ENCODE measurements at regions not wholly inside any gene's neighbourhood (a gene's known extent, or its start where the extent isn't known, plus 50 kb on each side); places are given as distances from the start of the nearest gene placed in this dataset.

DNA sequence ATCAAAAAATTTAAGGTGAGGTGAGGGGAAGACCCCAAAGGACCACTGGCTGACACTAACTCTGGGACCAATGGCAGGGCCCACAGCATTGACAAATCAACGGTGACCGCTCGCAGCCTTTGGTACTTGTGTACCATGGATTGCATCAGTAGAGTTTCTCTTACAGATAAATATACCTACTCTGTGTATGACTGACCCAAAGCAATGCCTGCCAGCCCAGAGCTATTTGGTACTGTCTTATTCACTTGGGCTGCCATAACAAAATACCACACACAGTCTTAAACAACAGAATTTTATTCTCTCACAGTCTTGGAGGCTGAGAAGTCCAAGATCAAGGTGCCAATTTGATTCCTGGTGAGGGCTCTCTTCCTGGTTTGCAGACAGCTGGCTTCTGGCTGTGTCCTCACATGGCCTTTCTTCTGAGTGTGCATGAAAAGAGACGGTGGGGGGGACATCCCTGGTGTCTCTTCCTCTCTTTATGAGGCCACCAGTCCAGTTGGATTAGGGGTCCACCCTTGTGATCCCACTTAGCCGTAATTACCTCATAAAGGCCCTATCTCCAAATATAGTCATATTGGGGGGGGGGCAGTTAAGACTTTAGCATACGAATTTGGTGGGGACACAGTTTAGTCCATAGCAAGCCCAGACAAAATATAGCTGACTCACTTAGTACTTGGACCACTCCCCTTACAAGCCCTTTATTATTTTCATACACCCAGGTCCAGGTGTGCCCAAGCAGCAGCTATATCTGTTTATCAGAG, 336.3 kb downstream of the CD83 start:
- TF ChIP-seq GABPA (IDR thresholded peaks at IDR 0.05; ENCODE audit: low read depth) (no peak), SPI1 (IDR thresholded peaks at IDR 0.05; ENCODE audit: borderline replicate concordance, low read depth) (peak; percentile 9; the same call in 1 of the 2 replicates)
- no peak for DNase-seq (ENCODE audit: low read depth in 1 of 2, low spot score in 1 of 2)

DNA sequence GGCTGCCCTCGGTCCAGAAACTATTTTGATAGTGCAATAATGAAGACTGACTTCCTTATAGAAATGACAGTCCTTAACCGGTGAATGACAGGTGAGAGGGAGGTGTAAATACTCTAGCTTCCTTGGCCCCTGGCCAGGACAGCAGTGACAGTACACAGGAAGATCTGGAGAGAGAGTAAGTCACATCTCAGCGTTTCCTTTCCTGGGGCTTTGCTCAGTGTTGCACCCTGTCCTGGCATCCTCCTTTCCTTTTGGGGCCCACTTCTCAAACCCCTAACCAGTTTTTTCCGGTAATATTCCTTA, 336.9 kb downstream of the CD83 start:
- DNase-seq (ENCODE audit: low read depth in 1 of 2, low spot score in 1 of 2): no peak
- Histone ChIP-seq H3K27ac (replicated peaks) (no peak overlapping the region; the same call in 1 of the 2 replicates), H3K4me3 (replicated peaks; ENCODE audit: insufficient read depth, low read length) (no peak overlapping the region), H3K27me3 (ENCODE audit: insufficient read depth, poor library complexity, severe bottlenecking) (no peaks in the 10 kb centered on the region)
- TF ChIP-seq REST (IDR thresholded peaks at IDR 0.05; ENCODE audit: insufficient replicate concordance, low read depth) (no peak), SPI1 (IDR thresholded peaks at IDR 0.05; ENCODE audit: borderline replicate concordance, low read depth) (no peak), GABPA (IDR thresholded peaks at IDR 0.05; ENCODE audit: low read depth) (no peak), POLR2AphosphoS5 (IDR thresholded peaks at IDR 0.05; ENCODE audit: low read depth) (no peak)
- TF ChIP-seq, protein P1, sequence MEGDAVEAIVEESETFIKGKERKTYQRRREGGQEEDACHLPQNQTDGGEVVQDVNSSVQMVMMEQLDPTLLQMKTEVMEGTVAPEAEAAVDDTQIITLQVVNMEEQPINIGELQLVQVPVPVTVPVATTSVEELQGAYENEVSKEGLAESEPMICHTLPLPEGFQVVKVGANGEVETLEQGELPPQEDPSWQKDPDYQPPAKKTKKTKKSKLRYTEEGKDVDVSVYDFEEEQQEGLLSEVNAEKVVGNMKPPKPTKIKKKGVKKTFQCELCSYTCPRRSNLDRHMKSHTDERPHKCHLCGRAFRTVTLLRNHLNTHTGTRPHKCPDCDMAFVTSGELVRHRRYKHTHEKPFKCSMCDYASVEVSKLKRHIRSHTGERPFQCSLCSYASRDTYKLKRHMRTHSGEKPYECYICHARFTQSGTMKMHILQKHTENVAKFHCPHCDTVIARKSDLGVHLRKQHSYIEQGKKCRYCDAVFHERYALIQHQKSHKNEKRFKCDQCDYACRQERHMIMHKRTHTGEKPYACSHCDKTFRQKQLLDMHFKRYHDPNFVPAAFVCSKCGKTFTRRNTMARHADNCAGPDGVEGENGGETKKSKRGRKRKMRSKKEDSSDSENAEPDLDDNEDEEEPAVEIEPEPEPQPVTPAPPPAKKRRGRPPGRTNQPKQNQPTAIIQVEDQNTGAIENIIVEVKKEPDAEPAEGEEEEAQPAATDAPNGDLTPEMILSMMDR (IDR thresholded peaks at IDR 0.05; ENCODE audit: insufficient read depth, low read length): no peak

More for the DNA sequence above, 336.3 kb downstream of the CD83 start:
- no peak overlapping the region for H3K4me3 ChIP-seq (replicated peaks; ENCODE audit: insufficient read depth, low read length)
- peak overlapping the region; percentile 84 for H3K27ac ChIP-seq (replicated peaks)
- H3K27me3 ChIP-seq (ENCODE audit: insufficient read depth, poor library complexity, severe bottlenecking): no peaks in the 10 kb centered on the region

- Histone ChIP-seq H3K27me3 (ENCODE audit: insufficient read depth, poor library complexity, severe bottlenecking) (no peaks in the 10 kb centered on the region), H3K27ac (replicated peaks) (no peak overlapping the region), H3K4me3 (replicated peaks; ENCODE audit: insufficient read depth, low read length) (no peak overlapping the region)
- DNase-seq (ENCODE audit: low read depth in 1 of 2, low spot score in 1 of 2): no peak
- TF ChIP-seq POLR2AphosphoS5 (IDR thresholded peaks at IDR 0.05; ENCODE audit: low read depth) (no peak), GABPA (IDR thresholded peaks at IDR 0.05; ENCODE audit: low read depth) (no peak), SPI1 (IDR thresholded peaks at IDR 0.05; ENCODE audit: borderline replicate concordance, low read depth) (no peak), REST (IDR thresholded peaks at IDR 0.05; ENCODE audit: insufficient replicate concordance, low read depth) (no peak)
- TF ChIP-seq, protein P1 (IDR thresholded peaks at IDR 0.05; ENCODE audit: insufficient read depth, low read length): no peak
Observed at GRCh38 chr6:14455427-14455826, 337.9 kb downstream of the CD83 start.

GRCh38 chr6:14455876-14456648, 338.5 kb downstream of the CD83 start:
- TF ChIP-seq POLR2AphosphoS5 (IDR thresholded peaks at IDR 0.05; ENCODE audit: low read depth): no peak
- TF ChIP-seq REST (IDR thresholded peaks at IDR 0.05; ENCODE audit: insufficient replicate concordance, low read depth): no peak
- TF ChIP-seq GABPA (IDR thresholded peaks at IDR 0.05; ENCODE audit: low read depth): no peak
- TF ChIP-seq, protein P1 (IDR thresholded peaks at IDR 0.05; ENCODE audit: insufficient read depth, low read length): no peak
- TF ChIP-seq SPI1 (IDR thresholded peaks at IDR 0.05; ENCODE audit: borderline replicate concordance, low read depth): peak; percentile 85
- DNase-seq (ENCODE audit: low read depth in 1 of 2, low spot score in 1 of 2): peak in 1 of 2 experiments; percentile 40
- H3K27ac ChIP-seq (replicated peaks): no peak overlapping the region
- no peaks in the 10 kb centered on the region for H3K27me3 ChIP-seq (ENCODE audit: insufficient read depth, poor library complexity, severe bottlenecking)
- H3K4me3 ChIP-seq (replicated peaks; ENCODE audit: insufficient read depth, low read length): no peak overlapping the region

Data from HL-60 (cell line).